KBM-7 (cell line): ENCODE measurements at regions not wholly inside any gene's neighbourhood (a gene's known extent, or its start where the extent isn't known, plus 50 kb on each side); places are given as distances from the start of the nearest gene placed in this dataset.
A peak's percentile ranks its signal among the peaks of the same experiment; 100 is the strongest.
"Not testable (repeated sequence)": the region's sequence is repeated elsewhere in the genome, so short reads cannot be mapped to it uniquely, and the experiment has no call there.

Experiments
- DNase-seq: peaks from one replicate; pipeline ENCODE4 v3.0.0-alpha.2; 2015
- in situ Hi-C: fragments of 300-500 bp; cut with MboI; formaldehyde crosslinking; loops from 2 replicates; pipeline ENCODE4 v1.14.3; 2020; ENCODE audit warnings: low sequenced_read_pairs, low pct_unique_long_range_greater_than_20kb, mixed read lengths

- in situ Hi-C loops = no loop called here
- no peak for DNase-seq
These were observed 68.2 kb downstream of the LHX9 start for GRCh38 chr1:197985351-197985750.

DNA sequence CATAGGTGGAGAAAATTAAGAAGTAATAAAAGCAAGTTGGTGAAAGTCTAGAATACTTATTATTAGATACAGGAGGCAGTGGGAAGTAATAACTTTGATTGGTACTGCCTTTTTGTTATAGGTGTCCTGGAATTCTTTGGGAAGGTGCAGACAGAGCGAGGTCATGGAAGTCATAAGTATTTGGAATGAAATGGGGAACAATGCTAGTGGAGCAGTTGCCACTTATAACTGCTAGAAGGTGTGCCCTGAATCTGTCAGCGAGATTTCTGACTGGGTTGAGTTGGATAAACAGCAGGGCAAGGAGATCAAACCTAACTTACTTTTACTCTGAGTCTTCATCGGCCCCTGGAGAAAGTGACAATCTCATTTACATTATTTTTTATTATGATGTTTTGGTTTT, 69.6 kb downstream of the LHX9 start:
- no peak for DNase-seq
- in situ Hi-C loops = no loop called here

GRCh38 chr1:197987294-197987693, 70.1 kb downstream of the LHX9 start:
- no peak for DNase-seq
- in situ Hi-C loops = no loop called here

DNA sequence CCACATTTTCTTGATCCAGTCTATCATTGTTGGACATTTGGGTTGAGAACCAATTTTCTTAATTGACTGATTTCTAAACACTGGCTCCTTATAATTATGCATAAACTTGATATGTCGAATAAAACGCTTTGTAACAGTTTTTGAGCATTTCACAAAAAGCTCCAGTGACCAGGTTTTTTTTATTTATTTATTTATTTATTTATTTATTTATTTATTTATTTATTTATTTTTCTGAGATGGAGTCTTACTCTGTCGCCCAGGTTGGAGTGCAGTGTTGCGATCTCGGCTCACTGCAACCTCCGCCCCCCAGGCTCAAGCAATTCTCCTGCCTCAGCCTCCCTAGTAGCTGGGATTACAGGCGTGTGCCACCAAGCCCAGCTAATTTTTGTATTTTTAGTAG, 71.4 kb downstream of the LHX9 start:
- DNase-seq, in situ Hi-C loops: not testable (repeated sequence)

DNA sequence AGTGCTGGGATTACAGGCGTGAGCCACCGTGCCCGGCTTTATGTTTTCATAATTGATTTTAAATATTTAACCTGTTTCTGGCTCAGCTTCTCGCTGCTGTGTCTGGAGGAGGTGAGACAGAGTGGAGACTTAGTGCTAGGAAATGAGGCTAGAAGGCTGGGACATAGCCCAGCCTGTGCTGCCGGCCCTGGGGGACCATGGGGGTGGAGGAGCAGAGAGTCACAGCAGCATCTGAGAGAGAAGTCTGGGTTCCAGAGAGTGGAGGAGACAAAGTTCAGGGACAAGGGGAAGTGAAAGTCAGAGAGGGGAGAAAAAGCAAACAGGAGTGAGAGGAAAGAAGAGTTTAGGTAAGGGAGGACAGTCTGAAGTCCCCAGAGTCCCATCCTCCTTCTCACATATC, 71.9 kb downstream of the LHX9 start:
- in situ Hi-C loops = no loop called here

DNA sequence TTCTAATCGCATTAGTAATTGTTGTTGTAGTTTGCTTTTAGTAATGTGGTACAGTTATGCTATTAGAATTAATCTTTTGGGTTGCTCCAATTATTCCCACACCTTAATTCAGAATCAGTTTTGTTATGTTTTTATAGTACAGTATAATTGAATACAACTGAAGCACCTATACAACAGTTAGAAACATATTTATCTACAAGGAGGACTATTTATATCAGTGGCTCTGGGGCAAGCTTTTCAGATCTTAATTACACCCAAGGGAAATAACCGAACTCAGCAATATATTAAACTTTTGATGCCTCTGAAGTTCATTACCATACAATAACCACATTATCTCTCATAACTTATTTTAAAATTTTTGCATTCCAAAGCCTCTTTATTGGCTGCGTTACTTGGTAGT, 74.4 kb downstream of the LHX9 start:
- no peak for DNase-seq
- in situ Hi-C loops = no loop called here

More for the DNA sequence above, 71.9 kb downstream of the LHX9 start:
- no peak for DNase-seq

- in situ Hi-C loops = no loop called here
- DNase-seq = no peak
These were observed 77.8 kb downstream of the LHX9 start for GRCh38 chr1:197994907-197995407.

DNA sequence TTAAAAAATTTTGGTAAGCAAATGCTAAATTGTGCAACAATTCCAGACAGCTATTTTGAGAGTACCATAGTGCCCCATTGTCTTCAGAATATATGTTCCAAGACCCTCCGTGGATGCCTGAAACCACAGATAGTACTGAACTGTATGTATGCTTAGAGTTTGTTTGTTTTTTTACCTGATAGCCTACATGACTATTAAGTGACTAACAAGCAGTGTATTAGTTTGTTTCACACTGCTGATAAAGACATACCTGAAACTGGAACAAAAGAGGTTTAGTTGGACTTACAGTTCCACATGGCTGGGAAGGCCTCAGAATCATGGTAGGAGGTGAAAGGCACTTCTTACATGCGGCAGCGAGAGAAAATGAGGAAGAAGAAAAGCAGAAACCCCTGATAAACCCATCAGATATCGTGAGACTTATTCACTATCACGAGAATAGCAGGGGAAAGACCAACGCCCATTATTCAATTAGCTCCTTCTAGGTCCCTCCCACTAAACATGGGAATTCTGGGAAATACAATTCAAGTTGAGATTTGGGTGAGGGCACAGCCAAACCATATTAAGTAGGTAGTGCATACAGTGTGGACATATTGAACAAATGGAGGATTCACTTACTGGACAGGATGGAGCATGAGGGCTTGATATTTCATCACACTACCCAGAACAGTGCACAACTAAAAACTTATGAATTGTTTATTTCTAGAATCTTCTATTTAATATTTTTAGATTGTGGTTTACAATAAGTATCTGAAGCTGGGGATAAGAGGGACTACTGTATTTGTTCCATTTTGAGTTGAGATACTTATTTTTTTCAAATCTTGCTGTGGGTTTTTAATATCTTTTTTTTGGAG, 78.5 kb downstream of the LHX9 start:
- DNase-seq = no peak
- in situ Hi-C loops = no loop called here

DNA sequence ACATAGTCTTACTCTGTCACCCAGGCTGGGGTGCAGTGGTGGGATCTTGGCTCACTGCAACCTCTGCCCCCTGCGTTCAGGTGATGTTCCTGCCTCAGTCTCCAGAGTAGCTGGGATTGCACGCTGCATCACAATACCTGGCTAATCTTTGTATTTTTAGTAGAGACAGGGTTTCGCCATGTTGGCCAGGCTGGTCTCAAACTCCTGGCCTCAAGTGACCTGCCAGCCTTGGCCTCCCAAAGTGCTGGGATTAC, 79.0 kb downstream of the LHX9 start:
- in situ Hi-C loops, DNase-seq: not testable (repeated sequence)

GRCh38 chr1:197998110-197998509, 80.9 kb downstream of the LHX9 start:
- no peak for DNase-seq
- in situ Hi-C loops = no loop called here

DNA sequence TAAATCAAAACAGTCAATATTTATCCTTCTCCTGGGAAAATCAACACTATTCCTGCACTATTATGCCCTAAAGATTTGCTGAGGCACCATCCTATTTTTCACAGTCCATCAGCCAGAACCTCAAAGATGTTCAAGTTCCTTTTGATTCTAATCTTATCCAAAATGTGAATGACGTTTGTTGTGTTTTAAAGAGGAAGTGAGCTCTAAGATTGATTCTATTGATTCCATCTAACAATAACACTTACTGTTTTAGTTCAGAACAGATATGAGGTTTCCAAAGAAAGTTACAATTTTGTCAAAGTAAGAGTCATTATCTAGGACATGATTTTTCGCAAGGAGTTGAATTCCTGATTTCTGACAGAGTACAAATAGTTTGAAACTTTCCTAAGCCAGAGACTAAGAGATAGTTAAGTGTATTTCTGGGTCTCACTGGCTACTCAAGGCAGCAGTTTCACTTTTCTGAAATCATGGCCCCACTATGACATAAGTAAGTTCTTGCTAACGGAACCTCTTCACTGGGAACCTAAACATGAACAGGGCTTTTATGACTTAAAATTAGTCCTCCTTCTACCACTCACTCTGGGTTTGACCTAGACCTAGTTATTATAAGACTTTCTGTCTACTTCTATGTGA, 84.7 kb downstream of the LHX9 start:
- DNase-seq = peak; percentile 36
- in situ Hi-C loops = no loop called here

DNA sequence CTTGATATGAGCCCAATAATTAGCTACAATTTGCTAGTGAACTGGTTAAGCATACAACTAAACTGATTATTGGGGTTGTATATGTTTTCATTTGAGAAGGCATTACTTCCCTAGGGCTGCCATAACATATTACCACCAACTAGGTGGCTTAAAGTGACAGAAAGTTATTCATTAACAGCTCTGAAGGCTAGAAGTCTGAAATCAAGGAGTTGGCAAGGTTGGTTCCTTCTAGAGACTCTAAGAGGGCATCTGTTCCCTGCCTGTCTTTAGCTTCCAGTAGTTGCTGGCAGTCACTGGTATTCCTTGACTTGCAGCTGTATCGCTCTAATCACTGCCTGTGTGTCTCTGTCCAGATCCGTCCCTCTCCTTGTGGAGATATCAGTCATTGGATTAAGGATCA, 86.3 kb downstream of the LHX9 start:
- in situ Hi-C loops = no loop called here

DNA sequence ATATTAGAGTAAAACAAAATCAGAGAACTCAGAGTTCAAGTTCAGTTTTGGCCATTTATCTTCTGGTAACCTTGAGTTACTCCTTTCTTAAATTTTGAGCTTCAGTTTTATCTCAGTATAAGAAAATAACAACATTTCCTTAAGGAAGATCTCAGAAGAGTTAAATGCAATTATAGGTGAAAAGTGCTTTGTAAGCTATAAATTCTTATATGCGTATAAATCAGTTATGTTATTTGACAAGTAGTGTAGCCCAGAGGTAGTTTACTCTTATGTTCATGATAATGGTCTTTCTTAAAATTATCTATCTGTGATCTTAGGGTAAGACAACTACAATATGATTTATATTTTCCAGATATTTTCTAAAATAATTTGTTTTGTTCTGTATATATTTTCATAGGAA, 89.8 kb downstream of the LHX9 start:
- DNase-seq = no peak
- in situ Hi-C loops = no loop called here

More for the DNA sequence above, 86.3 kb downstream of the LHX9 start:
- DNase-seq = no peak

GRCh38 chr1:198007687-198008607, 90.8 kb downstream of the LHX9 start:
- DNase-seq = no peak
- in situ Hi-C loops = no loop called here

- DNase-seq = no peak
- in situ Hi-C loops = no loop called here
These were observed 97.2 kb downstream of the LHX9 start for GRCh38 chr1:198014355-198014754.

DNA sequence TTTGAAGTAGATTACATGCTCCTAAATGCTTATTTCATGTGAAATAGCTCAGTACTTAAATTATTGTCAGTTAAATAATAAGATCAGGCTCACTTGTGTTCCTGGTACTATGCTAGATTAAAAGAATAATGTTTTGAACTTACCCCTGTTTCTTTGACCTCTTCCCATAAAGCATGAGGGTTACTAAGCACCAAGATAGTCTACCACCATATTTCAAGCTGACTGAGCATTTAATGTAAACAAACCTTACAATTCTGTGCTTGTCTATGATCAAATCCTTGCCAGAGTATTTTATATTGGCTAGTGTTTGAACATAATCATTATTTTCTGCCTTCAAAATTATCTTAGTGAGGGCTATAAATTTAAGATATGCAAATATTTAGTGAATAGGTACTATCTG, 98.1 kb downstream of the LHX9 start:
- in situ Hi-C loops = no loop called here

DNA sequence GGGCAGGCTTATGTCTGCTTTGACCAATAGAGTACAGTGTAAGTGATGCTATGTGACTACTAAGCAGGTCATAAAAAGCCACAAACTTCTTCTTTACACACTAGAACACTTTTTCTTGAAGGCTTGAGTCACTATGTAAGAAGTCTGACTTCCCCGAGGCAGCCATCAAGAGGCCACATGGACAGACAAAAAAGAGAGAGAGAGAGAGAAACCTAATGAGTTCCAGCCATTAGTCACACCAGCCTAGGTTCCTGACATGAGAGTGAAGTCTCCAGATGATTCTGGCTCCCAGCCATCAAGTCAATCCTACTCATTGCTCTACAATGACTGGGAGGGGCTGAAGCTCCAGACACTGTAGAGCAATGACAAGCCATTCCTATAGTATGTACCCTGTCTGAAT, 101.4 kb downstream of the LHX9 start:
- in situ Hi-C loops = no loop called here
- peak; percentile 19 for DNase-seq

More for the DNA sequence above, 98.1 kb downstream of the LHX9 start:
- DNase-seq = no peak

GRCh38 chr1:198019126-198019525, 102.0 kb downstream of the LHX9 start:
- DNase-seq = no peak
- in situ Hi-C loops = no loop called here

DNA sequence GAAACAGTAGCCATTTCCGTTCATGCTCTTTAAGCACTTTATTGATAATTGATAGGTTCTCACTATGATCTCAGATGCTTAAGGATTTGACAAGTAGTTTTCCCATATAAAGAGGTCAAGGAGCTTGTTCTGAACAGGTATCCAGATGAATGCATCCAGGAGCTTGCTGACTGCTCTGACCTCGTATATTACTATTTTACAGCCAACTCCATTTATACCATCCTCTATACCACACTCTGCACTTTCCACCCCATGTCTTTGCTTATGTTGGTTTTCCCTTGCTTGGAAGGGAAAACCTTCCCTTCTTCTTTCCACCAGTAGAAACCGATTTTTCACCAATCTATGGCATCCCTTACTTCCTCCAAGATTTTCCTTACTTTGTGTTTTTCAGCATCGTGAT, 107.2 kb downstream of the LHX9 start:
- in situ Hi-C loops = no loop called here
- no peak for DNase-seq

GRCh38 chr1:198024782-198025181, 107.6 kb downstream of the LHX9 start:
- in situ Hi-C loops = no loop called here
- no peak for DNase-seq
